HepG2 (cell line): ENCODE measurements at regions not wholly inside any gene's neighbourhood (a gene's known extent, or its start where the extent isn't known, plus 50 kb on each side); places are given as distances from the start of the nearest gene placed in this dataset.
"Not testable (repeated sequence)": the region's sequence is repeated elsewhere in the genome, so short reads cannot be mapped to it uniquely, and the experiment has no call there.

Experiments
- BRF2 ChIP-seq: sonication (generic); formaldehyde crosslinking; IDR thresholded peaks from 2 replicates; pipeline ENCODE4 v1.8.1; 2022; ENCODE audit warnings: mild to moderate bottlenecking, missing genetic modification reagents
- CEBPB ChIP-seq: IDR thresholded peaks from 2 replicates; pipeline ENCODE4 v1.6.1; 2011; ENCODE audit warnings: low read depth, low read length, improper control_type of control experiment, borderline replicate concordance
- EP300 ChIP-seq, 3 experiments: sonication (generic) in 1 of 3; formaldehyde crosslinking in 1 of 3; IDR thresholded peaks; 2 replicates each; pipeline versions ENCODE4 v1.5.1 to v1.6.1; 2011 to 2020; ENCODE audit warnings: low read depth in 2 of 3, low read length in 2 of 3, borderline replicate concordance in 1 of 3, improper control_type of control experiment in 1 of 3, mild to moderate bottlenecking in 1 of 3, missing genetic modification reagents in 1 of 3, moderate library complexity in 1 of 3
- EZH2 ChIP-seq: conservative IDR thresholded peaks from 2 replicates; pipeline ENCODE4 v1.6.1; 2012; ENCODE audit warnings: mild to moderate bottlenecking, low read depth, low read length, moderate library complexity
- JUND ChIP-seq: sonication (generic); formaldehyde crosslinking; IDR thresholded peaks from 2 replicates; pipeline ENCODE4 v1.8.0; 2022; ENCODE audit warnings: mild to moderate bottlenecking, missing genetic modification reagents
- KLF12 ChIP-seq: sonication (generic); formaldehyde crosslinking; IDR thresholded peaks from 2 replicates; pipeline ENCODE4 v1.4.0; 2020; ENCODE audit warnings: missing genetic modification reagents, borderline replicate concordance
- MLX ChIP-seq: IDR thresholded peaks from 2 replicates; pipeline ENCODE4 v1.6.1; 2016
- RFX5 ChIP-seq: IDR thresholded peaks from 2 replicates; pipeline ENCODE4 v1.6.1; 2011; ENCODE audit warnings: low read depth, low read length, improper control_type of control experiment
- TAF15 ChIP-seq: fragments of 200-400 bp; formaldehyde crosslinking; IDR thresholded peaks from one replicate; pipeline ENCODE4 v1.6.1; 2018; ENCODE audit warnings: mild to moderate bottlenecking, low read depth, low read length; ENCODE audit not compliant: poor library complexity, severe bottlenecking
- ZBTB8A ChIP-seq: sonication (generic); formaldehyde crosslinking; IDR thresholded peaks from 2 replicates; pipeline ENCODE4 v1.4.0; 2020; ENCODE audit warnings: mild to moderate bottlenecking, low read depth, missing genetic modification reagents, borderline replicate concordance
- ZNF382 ChIP-seq: sonication (generic); formaldehyde crosslinking; IDR thresholded peaks from 2 replicates; pipeline ENCODE4 v1.5.0; 2020; ENCODE audit warnings: missing genetic modification reagents, mild to moderate bottlenecking, borderline replicate concordance
- TF ChIP-seq, protein P1 (sequence below), 2 experiments: IDR thresholded peaks; 2 replicates each; pipeline ENCODE4 v1.6.1; 2011 to 2012; ENCODE audit warnings: low read length in 2 of 2, borderline replicate concordance in 1 of 2, low read depth in 1 of 2, mild to moderate bottlenecking in 1 of 2, moderate library complexity in 1 of 2
- TF ChIP-seq, protein P2 (sequence below): sonication (generic); formaldehyde crosslinking; IDR thresholded peaks from 2 replicates; pipeline ENCODE4 v1.4.0; 2020; ENCODE audit warnings: missing genetic modification reagents, mild to moderate bottlenecking, borderline replicate concordance
- TF ChIP-seq, protein P3 (sequence below): IDR thresholded peaks from 2 replicates; pipeline ENCODE4 v1.6.1; 2016; ENCODE audit warnings: missing compliant biosample characterization, missing genetic modification reagents, borderline replicate concordance

GRCh38 chr6:134632982-134633940 is 315.3 kb upstream of the SGK1 start:
- not testable (repeated sequence) for TF ChIP-seq JUND (CRISPR knock-in tag); EP300 (IDR thresholded peaks at IDR 0.05; ENCODE audit: low read depth in 2 of 2, low read length in 2 of 2); EP300 (CRISPR knock-in tag; IDR thresholded peaks at IDR 0.05; ENCODE audit: borderline replicate concordance); RFX5; EZH2; CEBPB; MLX (CRISPR knock-in tag); BRF2 (CRISPR knock-in tag); TAF15; ZBTB8A; ZNF382; KLF12
- TF ChIP-seq, protein P1, sequence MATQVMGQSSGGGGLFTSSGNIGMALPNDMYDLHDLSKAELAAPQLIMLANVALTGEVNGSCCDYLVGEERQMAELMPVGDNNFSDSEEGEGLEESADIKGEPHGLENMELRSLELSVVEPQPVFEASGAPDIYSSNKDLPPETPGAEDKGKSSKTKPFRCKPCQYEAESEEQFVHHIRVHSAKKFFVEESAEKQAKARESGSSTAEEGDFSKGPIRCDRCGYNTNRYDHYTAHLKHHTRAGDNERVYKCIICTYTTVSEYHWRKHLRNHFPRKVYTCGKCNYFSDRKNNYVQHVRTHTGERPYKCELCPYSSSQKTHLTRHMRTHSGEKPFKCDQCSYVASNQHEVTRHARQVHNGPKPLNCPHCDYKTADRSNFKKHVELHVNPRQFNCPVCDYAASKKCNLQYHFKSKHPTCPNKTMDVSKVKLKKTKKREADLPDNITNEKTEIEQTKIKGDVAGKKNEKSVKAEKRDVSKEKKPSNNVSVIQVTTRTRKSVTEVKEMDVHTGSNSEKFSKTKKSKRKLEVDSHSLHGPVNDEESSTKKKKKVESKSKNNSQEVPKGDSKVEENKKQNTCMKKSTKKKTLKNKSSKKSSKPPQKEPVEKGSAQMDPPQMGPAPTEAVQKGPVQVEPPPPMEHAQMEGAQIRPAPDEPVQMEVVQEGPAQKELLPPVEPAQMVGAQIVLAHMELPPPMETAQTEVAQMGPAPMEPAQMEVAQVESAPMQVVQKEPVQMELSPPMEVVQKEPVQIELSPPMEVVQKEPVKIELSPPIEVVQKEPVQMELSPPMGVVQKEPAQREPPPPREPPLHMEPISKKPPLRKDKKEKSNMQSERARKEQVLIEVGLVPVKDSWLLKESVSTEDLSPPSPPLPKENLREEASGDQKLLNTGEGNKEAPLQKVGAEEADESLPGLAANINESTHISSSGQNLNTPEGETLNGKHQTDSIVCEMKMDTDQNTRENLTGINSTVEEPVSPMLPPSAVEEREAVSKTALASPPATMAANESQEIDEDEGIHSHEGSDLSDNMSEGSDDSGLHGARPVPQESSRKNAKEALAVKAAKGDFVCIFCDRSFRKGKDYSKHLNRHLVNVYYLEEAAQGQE (IDR thresholded peaks at IDR 0.05; ENCODE audit: borderline replicate concordance in 1 of 2, low read depth in 1 of 2, low read length in 2 of 2) = not testable (repeated sequence)
- TF ChIP-seq, protein P2, sequence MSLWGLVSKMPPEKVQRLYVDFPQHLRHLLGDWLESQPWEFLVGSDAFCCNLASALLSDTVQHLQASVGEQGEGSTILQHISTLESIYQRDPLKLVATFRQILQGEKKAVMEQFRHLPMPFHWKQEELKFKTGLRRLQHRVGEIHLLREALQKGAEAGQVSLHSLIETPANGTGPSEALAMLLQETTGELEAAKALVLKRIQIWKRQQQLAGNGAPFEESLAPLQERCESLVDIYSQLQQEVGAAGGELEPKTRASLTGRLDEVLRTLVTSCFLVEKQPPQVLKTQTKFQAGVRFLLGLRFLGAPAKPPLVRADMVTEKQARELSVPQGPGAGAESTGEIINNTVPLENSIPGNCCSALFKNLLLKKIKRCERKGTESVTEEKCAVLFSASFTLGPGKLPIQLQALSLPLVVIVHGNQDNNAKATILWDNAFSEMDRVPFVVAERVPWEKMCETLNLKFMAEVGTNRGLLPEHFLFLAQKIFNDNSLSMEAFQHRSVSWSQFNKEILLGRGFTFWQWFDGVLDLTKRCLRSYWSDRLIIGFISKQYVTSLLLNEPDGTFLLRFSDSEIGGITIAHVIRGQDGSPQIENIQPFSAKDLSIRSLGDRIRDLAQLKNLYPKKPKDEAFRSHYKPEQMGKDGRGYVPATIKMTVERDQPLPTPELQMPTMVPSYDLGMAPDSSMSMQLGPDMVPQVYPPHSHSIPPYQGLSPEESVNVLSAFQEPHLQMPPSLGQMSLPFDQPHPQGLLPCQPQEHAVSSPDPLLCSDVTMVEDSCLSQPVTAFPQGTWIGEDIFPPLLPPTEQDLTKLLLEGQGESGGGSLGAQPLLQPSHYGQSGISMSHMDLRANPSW (CRISPR knock-in tag) = not testable (repeated sequence)
- TF ChIP-seq, protein P3, sequence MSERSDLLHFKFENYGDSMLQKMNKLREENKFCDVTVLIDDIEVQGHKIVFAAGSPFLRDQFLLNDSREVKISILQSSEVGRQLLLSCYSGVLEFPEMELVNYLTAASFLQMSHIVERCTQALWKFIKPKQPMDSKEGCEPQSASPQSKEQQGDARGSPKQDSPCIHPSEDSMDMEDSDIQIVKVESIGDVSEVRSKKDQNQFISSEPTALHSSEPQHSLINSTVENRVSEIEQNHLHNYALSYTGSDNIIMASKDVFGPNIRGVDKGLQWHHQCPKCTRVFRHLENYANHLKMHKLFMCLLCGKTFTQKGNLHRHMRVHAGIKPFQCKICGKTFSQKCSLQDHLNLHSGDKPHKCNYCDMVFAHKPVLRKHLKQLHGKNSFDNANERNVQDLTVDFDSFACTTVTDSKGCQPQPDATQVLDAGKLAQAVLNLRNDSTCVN = not testable (repeated sequence)
